Activated CD8-positive, alpha-beta memory T cell treated with anti-CD3 and anti-CD28 coated beads for 48 hours (primary cell): ENCODE measurements at regions not wholly inside any gene's neighbourhood (a gene's known extent, or its start where the extent isn't known, plus 50 kb on each side); places are given as distances from the start of the nearest gene placed in this dataset.

ENCODE experiments used
- DNase-seq, 3 experiments: peaks; one replicate each; pipeline ENCODE4 v3.0.0-alpha.2; 2020; ENCODE audit warnings: low read depth in 2 of 3, low spot score in 2 of 3

DNA sequence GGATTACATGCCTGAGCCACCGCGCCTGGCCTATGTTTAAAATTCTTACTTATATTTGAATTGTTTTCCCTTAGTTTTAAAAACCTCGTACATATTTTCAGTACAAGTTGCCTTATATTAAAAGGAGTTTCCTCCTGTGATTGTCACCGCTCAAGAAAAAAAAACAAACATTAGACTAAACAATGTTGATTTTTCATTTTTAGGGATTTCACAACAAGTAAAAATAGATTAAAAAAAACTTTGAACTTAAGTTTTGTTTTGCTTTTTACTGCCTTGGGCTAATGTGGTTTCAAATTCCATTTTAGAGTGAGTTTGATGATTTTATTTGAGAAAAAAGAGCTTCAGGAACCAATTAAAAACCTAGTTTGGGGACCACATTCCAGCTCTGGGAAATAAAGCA, 1196.6 kb upstream of the CDH18 start:
- no peak for DNase-seq

DNA sequence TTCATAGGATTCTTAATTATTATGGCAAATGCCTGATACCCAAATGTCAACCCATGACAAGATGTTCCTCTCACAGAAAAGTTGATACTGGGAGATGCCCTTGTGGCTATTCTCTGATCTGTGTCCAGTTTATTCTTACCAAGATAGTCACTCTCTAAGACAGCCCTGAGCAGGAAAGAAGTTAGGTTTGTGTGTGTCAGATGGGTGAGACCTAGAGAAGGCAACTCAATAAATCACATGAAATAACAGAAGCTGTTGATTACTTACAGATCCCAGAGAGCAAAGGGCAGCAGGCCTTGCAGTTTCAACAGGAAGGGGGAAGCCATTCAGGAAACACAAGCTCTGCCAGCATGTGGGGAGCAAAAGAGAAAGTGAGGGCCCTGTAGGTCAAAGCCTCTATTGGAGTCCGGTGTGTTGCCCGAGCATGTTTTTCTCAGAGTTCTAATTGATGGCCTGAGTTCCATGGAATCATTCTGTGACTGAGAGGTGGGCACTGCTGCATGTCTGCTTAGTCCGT, 1193.7 kb upstream of the CDH18 start:
- no peak for DNase-seq

DNA sequence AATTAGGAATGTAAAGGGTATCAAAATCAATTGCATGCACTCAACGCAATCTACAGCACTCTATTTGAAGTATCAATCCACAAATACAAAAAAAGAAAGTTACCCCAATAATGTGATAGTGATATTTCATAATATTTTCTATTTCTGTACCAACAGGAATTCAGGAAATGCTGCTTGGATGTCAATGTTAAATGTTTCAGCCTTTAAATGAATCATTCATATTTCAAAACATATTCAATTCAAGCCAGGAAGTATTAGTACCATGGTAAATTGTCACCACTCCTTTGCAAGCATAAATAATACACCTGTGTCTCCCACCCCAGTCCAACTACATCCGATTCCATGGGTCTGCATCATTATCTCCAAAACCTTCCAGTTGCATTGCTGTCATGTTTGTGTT, 1185.5 kb upstream of the CDH18 start:
- DNase-seq, result no peak

DNA sequence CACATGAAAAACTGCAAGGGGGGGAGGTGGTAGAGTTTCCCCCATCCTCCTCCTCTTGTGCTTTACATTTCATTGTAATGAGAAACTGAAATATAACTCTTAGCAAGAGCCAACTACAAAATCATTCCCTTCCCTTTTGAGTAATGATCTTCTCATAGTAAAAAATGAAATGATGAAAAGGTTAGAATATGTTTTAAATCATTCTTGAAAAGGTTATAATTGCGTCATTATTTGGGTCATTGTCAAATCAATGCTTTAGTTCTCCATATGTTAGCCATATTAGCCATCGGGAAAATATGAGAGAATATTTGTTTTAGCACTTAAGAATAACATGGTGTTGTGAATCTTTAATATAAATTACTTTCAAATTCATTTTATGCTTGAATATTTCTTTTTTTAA, 1185.0 kb upstream of the CDH18 start:
- no peak for DNase-seq

DNA sequence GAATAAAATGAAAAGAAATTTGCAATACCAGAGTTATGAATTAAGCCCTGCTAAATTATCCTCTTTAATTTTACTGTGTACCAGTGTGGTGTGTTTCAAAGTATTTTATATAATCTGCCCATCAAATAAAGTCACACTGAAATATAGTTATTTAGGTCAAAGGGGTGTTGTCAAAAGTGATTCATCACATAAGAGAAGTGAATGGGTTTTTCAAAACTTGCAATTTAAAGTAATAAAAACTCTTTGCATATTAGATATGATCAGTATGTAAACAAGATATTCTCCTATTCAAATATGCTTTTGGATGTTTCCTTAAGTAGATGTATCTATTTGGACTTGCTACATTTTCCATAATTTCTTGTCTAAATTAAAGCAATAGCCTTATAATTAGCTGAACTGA, 1183.0 kb upstream of the CDH18 start:
- DNase-seq, result no peak

DNA sequence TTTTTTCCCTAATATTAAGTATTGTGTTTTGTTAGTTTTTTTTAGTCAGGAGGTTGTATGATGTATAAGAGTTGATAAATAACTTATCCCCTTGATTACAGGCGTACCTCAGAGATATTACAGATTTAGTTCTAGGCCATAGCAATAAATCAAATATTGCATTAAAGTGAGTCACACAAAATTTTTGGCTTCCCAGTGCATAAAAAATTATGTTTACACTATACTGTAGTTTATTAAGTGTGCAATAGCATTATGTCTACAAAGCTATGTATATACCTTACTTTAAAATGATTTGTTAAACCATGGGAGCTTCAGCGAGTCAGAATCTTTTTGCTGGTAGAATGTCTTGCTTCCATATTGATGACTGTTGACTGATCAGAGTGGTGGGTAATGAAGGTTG, 1180.6 kb upstream of the CDH18 start:
- no peak for DNase-seq

DNA sequence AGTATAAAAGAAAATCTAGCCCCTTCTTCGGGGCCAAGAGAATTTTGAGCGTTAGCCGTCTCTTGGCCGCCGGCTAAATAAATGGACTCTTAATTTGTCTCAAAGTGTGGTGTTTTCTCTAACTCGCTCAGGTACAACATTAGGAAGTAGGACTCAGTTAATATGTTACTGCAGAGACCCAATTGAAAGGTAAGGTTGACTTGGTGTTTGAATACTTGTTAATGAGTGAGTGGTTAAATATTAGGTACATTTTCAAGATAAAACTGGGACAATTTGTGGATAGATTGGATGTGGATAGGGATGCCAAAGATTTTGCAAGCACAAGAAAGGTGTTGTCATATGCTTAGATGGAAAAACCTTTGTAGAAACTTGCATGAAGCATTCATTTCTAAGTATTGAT, 1177.3 kb upstream of the CDH18 start:
- DNase-seq, result no peak

DNA sequence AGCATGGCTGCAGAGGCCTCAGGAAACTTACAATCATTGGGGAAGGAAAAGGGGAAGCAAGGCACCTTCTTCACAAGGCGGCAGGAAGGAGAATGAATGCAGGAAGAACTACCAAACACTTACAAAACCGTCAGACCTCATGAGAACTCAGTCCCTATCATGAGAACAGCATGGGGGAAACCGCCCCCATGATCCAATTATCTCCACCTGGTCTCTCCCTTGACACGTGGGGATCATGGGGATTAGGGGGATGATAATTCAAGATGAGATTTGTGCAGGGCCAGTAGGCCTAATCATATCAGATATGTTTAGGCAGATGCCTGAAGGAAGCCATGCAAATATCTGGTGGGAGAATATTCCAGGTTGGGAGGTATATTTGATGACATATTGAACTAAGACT, 1176.4 kb upstream of the CDH18 start:
- DNase-seq, result no peak

DNA sequence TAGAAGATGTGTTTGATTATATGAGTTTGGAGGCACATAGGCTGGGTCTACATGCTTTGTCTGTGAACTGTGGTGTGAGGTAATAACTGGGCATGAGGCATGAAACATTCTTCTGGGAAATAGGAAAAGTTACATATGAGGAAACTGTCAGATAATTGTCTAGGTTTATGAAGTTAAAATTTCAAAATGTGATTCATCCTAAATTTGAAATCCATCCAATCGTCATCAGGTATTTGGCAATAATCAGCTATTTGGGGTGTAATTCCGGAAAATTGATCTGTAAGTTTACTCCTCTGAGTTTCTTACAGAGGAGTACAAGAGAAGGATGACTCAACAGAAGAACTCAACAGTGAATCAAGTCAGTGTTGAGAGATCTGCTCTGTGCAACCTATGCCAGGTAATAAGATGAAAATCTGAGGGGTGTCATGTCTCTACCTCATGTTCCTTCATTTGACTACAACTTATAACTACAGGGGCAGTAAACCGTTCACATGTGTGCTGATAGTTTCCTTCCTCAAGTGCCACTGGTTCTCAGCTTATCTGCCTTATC, 1171.6 kb upstream of the CDH18 start:
- DNase-seq, result no peak

DNA sequence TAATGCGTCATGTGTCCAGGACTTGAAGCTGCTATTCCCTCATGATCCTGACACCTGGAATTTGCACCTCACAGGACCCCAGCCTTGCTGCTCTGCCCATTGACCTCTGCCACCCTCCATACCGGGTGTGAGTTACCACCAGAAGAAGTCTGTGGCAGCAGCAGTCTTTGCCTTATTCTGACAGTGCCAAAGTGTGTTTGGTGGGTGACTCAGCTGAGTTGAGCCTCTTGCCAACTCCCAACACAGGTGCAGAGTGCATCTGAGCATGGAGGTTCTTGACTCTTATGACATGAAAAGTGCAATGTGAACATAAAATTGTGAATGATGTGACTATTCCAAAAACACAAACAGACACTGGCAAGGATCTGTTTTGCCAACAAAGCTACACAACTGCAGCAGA, 1166.5 kb upstream of the CDH18 start:
- DNase-seq, result no peak

DNA sequence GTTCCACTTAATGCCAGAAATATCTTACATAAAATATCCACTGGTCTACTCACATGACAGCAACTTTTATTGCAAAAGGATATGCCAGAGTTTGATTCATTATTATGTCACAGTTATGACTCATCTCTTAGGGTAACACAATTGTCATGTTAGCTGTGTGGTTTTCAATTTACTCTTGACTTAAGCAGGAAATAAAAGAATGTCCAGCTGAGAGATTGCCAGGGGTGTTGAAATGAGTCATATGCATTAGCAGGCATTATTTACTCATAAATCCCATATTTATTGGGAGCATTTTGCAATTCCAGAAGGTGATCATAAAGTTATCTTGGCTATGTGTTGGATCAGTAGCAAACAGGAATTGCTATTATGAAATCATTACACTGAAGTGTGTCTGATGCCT, 1164.6 kb upstream of the CDH18 start:
- no peak for DNase-seq

DNA sequence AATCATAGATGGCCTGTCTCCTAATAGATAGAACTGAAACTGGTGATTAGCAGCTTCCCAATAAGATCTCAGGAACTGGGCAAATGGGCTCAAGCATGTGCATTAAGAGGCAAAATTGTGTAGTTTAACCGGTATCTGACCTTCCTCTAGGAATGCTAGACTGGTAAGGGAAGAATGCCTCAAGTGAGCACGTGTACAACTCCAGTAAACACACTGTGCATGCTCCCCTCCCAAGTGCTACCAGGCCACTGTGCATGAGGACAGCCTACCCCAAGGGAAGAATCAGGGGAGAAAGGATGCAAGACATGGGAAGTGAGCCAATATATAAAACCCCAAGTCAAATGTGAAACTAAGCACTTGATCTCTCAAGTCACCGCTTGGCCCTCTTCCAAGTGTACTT, 1157.4 kb upstream of the CDH18 start:
- no peak for DNase-seq

DNA sequence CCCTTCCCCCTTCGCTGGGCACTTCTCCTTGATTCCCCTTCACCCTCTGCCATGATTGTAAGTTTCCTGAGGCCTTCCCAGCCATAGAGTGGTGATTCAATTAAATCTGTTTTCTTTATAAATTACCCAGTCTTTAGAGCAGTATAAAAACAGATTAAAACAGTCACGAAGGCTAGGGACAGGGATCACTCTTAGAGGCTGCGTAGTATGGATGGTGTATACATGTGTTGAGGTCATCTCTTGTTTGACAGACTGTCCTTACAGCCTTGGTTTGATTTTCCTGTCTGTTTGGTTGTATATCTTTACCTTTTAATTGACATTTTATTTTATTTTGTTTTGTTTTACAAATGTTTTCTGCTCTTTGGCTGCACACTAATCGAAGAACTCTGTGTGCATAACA, 1155.7 kb upstream of the CDH18 start:
- DNase-seq, result no peak

DNA sequence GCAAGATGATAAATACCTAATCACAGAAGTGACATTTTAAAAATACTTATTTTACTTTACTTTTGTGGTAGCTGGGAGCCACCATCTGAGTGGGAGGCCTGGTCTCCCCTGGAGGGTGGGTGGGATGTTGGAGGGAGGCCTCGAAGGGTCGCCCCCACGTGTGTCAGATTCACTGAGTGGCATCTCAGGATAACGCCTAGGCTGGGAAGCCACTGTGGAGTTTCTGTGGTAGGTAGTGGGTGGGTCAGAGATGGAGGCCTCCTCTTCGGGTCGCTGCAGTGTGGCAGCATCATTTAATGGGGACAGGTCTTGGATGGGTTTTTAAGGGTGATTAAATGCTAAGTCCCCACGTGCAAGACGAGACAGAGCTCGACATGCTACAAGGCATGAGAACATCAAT, 1154.8 kb upstream of the CDH18 start:
- no peak for DNase-seq

DNA sequence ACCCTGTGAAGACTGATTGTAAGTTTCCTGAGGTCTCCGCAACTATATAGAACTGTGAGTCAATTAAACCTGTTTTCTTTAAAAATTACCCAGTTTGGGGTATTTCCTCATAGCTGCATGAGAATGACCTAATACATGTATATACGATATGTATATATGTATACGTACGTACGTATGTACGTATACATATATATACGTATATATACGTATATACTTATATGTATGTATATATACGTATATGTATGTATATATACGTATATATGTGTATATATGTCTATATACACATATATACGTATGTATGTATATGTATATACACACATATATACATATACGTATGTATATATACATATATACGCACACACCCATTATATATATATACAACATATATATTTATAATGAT, 1153.0 kb upstream of the CDH18 start:
- no peak for DNase-seq

DNA sequence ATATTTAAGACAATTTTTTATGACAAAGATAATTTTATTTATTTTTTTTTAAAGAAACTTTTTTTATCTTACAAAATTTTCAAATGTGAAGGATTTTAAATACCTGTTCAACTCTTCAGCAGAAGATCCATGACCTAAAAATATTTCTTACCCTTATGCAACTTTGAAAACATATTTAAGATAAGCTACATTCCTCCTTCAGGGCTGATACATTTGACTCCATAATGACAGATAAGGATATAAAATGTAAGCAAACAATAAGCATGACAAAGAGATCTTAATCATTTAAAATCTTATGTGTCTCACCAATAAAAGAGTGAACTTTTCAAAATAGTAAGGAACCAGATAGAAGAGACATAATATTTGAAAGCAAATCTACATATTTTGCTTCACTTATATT, 1138.2 kb upstream of the CDH18 start:
- DNase-seq, result no peak

DNA sequence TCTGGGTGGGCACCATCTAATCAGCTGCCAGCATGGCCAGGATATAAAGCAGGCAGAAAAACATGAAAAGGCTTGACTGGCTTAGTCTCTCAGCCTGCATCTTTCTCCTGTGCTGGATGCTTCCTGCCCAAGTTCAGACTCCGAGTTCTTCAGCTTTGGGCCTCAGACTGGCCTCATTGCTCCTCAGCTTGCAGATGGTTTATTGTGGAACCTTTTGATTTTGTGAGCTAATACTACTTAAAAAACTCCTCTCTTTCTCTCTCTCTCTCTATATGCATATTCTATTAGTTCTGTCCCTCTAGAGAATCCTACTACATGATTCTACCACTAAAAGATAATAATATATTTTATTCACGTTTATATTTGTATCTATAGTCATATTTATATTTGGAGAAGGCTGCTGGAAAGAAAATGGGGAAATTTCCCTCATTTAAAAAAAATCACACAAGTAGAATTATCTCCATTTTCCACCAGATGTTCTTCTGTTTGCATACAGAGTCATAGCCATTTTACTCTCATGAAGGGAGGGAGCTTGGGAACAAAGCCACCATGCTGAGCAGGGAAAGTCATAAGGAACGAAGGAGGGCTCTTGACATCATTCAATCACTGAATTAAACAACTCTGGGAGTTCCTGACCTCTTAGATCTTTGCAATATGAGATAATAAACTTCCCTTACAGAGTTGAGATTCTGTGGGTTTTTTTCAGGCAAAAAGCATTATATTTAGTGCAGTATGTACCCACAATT, 1137.4 kb upstream of the CDH18 start:
- DNase-seq, result no peak

DNA sequence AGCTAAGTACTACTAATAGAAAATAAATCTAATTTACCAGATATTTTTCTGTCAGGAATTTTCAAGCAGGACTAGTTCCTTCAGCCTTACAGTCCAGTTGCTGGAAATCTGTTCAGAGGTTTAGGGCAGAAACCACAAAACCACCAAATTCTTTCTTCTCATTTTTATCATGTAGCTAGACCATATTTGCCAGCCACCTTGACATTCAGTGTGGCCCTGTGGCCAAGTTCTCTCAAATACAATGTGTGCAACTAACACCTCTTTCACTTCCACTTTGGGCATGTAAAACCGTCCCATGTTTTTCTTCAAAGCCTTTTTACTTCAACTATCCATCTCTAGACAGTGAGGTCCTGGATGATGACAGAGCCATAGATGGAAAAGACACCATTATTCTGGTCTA, 1133.2 kb upstream of the CDH18 start:
- DNase-seq, result no peak

DNA sequence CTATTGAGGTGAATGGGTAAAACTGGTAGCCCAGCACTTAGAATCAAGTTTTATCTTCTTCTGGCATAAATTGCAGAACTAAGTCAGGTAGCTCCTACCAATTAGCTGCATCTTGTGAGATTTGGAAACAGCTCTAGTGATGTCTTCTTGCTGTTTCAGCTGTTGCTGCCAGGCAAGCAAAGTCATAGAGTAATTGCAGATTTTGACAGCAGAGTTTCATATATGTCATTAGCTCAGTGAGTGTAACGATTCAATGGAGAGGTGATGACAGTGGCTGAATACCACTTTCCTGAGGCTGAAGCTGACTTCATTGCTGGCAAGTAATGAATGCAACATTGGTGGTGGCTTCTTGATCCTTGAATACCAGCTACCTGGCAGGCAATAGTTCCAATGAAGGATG, 1109.7 kb upstream of the CDH18 start:
- no peak for DNase-seq

DNA sequence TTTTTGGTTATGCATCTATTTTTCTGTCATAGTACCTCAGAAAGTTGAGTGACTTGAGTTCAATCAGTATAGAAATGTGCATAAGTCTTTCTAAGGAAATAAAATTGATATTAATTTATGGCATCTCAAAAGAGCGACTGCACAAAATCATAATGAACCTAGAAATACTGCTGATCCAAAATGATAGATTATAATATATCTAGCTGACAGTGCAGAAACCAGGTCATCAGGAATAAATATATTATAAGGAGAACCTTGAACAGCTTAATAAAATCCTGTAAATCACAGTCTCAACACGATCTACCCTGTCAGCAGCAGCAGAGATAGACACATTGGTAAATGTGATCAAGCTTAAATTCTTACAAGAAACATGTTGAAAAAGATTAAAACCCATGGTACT, 1106.6 kb upstream of the CDH18 start:
- DNase-seq, result no peak

DNA sequence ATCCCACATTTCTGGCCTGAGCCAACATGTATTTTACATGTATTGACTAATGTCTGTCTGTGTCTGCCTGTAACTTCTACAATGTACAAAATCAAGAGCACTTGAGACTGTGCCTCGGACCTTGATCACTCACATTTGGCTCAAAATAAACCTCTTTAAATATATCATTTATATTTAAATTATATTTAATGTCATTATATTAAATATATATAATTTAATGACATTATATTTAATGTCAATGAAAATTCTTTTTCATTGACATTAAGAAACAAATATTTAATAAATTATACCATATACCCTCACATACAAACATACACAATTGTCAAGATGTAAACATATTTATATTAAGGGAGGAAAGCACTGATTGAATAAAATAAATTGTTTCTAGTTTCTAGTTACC, 1099.8 kb upstream of the CDH18 start:
- no peak for DNase-seq

DNA sequence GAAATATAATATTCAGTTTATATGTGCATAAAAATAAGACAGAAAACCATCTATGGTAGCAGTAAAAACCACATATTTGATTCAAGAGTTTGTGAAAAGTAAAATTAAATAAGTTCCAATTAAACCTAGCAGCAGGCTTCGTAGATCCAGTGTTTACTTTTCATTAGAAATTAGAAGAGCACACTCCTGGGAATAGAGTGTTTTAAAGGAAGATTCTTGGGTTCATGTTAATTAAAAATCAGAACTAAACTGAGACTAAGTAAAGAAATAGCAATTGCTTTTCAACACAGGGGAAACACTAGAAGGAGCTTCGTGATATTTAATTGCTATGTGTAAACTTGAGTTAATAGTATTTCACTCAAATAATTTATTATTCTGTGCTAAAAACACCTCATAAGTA, 1097.8 kb upstream of the CDH18 start:
- DNase-seq, result no peak

DNA sequence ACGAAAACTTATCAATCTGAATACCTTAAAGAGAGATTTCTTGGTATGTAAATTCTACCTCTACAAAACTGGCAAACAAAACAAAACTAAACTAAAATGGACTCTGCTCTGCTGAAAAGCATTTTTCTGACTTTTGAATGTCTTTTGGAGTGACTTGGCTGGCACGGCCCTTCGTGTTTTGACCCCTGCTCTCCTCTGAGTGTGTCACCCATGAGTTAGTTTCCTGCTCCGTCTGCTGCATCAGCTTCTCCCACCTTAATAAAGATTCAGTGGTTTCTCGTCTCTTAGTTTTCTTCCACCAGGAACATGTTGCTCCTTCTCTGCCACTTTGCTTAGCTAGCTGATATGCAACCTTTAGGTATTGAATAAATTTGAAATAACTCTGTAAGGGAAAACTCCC, 1084.0 kb upstream of the CDH18 start:
- no peak for DNase-seq
